ENCODE measurements at regions not wholly inside any gene's neighbourhood (a gene's known extent, or its start where the extent isn't known, plus 50 kb on each side); places are given as distances from the start of the nearest gene placed in this dataset.

DNA sequence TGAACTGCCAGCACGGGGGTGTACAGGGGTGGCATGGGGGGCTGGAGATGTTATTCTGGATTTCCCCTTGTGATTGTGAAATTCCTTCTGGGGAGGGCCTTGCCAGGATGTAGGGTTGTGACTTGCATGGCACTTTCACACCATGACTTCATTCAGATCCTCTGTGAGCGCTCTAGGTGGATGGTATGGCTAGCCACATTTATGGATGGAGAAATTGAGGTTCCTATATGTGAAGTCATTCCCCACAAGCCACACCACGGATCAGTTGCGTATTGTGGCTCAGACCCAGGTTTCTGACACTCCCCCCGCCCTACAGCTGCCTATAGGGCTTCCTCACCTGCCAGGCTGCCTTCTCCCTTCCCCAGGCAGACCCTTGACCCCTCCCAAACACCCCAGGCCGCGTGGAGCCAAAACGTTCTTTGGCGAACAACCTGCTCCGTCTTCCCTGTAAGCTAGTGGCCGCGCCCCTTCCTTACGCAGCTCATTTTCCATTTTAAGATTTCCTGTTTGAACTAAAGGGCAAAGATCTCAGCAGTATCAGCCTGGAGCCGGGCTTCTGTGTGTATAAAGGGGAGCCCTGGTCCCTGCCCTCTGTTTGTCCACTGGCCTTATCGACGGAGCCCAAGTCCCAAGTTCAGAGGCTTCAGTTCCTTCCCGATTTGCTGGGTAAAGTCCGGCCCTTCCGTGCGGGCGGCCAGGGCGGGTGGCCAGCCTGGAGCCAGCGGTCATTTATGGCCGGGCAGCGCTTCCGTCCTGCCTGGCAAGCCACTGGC, 97.8 kb upstream of the KLF4 start (continued):
- TF ChIP-seq GABPB1 (CRISPR knock-in tag; IDR thresholded peaks at IDR 0.05) (peak; percentile 65; the same call in 1 of the 2 replicates), MAFG (CRISPR knock-in tag; IDR thresholded peaks at IDR 0.05) (no peak), MYNN (CRISPR knock-in tag; IDR thresholded peaks at IDR 0.05; ENCODE audit: low read depth) (no peak), NCOR1 (IDR thresholded peaks at IDR 0.05; ENCODE audit: borderline replicate concordance, low read length) (no peak), ZNF83 (CRISPR knock-in tag; IDR thresholded peaks at IDR 0.05; ENCODE audit: borderline replicate concordance) (no peak), HDAC2 (CRISPR knock-in tag; IDR thresholded peaks at IDR 0.05) (0 out of 2 replicates have a peak, but pooled peaks have one; percentile 10), THYN1 (CRISPR knock-in tag; IDR thresholded peaks at IDR 0.05; ENCODE audit: borderline replicate concordance, low read depth) (no peak), ZSCAN22 (CRISPR knock-in tag; IDR thresholded peaks at IDR 0.05) (no peak), ZNF510 (CRISPR knock-in tag; IDR thresholded peaks at IDR 0.05; ENCODE audit: low read depth) (no peak)
- TF ChIP-seq, protein P1, sequence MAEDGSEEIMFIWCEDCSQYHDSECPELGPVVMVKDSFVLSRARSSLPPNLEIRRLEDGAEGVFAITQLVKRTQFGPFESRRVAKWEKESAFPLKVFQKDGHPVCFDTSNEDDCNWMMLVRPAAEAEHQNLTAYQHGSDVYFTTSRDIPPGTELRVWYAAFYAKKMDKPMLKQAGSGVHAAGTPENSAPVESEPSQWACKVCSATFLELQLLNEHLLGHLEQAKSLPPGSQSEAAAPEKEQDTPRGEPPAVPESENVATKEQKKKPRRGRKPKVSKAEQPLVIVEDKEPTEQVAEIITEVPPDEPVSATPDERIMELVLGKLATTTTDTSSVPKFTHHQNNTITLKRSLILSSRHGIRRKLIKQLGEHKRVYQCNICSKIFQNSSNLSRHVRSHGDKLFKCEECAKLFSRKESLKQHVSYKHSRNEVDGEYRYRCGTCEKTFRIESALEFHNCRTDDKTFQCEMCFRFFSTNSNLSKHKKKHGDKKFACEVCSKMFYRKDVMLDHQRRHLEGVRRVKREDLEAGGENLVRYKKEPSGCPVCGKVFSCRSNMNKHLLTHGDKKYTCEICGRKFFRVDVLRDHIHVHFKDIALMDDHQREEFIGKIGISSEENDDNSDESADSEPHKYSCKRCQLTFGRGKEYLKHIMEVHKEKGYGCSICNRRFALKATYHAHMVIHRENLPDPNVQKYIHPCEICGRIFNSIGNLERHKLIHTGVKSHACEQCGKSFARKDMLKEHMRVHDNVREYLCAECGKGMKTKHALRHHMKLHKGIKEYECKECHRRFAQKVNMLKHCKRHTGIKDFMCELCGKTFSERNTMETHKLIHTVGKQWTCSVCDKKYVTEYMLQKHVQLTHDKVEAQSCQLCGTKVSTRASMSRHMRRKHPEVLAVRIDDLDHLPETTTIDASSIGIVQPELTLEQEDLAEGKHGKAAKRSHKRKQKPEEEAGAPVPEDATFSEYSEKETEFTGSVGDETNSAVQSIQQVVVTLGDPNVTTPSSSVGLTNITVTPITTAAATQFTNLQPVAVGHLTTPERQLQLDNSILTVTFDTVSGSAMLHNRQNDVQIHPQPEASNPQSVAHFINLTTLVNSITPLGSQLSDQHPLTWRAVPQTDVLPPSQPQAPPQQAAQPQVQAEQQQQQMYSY (CRISPR knock-in tag; IDR thresholded peaks at IDR 0.05): no peak
- TF ChIP-seq, protein P2, sequence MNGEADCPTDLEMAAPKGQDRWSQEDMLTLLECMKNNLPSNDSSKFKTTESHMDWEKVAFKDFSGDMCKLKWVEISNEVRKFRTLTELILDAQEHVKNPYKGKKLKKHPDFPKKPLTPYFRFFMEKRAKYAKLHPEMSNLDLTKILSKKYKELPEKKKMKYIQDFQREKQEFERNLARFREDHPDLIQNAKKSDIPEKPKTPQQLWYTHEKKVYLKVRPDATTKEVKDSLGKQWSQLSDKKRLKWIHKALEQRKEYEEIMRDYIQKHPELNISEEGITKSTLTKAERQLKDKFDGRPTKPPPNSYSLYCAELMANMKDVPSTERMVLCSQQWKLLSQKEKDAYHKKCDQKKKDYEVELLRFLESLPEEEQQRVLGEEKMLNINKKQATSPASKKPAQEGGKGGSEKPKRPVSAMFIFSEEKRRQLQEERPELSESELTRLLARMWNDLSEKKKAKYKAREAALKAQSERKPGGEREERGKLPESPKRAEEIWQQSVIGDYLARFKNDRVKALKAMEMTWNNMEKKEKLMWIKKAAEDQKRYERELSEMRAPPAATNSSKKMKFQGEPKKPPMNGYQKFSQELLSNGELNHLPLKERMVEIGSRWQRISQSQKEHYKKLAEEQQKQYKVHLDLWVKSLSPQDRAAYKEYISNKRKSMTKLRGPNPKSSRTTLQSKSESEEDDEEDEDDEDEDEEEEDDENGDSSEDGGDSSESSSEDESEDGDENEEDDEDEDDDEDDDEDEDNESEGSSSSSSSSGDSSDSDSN (CRISPR knock-in tag; IDR thresholded peaks at IDR 0.05): peak; percentile 40
- TF ChIP-seq, protein P3, sequence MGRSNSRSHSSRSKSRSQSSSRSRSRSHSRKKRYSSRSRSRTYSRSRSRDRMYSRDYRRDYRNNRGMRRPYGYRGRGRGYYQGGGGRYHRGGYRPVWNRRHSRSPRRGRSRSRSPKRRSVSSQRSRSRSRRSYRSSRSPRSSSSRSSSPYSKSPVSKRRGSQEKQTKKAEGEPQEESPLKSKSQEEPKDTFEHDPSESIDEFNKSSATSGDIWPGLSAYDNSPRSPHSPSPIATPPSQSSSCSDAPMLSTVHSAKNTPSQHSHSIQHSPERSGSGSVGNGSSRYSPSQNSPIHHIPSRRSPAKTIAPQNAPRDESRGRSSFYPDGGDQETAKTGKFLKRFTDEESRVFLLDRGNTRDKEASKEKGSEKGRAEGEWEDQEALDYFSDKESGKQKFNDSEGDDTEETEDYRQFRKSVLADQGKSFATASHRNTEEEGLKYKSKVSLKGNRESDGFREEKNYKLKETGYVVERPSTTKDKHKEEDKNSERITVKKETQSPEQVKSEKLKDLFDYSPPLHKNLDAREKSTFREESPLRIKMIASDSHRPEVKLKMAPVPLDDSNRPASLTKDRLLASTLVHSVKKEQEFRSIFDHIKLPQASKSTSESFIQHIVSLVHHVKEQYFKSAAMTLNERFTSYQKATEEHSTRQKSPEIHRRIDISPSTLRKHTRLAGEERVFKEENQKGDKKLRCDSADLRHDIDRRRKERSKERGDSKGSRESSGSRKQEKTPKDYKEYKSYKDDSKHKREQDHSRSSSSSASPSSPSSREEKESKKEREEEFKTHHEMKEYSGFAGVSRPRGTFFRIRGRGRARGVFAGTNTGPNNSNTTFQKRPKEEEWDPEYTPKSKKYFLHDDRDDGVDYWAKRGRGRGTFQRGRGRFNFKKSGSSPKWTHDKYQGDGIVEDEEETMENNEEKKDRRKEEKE (IDR thresholded peaks at IDR 0.05): no peak
- TF ChIP-seq, protein P4, sequence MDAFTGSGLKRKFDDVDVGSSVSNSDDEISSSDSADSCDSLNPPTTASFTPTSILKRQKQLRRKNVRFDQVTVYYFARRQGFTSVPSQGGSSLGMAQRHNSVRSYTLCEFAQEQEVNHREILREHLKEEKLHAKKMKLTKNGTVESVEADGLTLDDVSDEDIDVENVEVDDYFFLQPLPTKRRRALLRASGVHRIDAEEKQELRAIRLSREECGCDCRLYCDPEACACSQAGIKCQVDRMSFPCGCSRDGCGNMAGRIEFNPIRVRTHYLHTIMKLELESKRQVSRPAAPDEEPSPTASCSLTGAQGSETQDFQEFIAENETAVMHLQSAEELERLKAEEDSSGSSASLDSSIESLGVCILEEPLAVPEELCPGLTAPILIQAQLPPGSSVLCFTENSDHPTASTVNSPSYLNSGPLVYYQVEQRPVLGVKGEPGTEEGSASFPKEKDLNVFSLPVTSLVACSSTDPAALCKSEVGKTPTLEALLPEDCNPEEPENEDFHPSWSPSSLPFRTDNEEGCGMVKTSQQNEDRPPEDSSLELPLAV (CRISPR knock-in tag; conservative IDR thresholded peaks at IDR 0.05; ENCODE audit: low read depth): no peak
- TF ChIP-seq, protein P5, sequence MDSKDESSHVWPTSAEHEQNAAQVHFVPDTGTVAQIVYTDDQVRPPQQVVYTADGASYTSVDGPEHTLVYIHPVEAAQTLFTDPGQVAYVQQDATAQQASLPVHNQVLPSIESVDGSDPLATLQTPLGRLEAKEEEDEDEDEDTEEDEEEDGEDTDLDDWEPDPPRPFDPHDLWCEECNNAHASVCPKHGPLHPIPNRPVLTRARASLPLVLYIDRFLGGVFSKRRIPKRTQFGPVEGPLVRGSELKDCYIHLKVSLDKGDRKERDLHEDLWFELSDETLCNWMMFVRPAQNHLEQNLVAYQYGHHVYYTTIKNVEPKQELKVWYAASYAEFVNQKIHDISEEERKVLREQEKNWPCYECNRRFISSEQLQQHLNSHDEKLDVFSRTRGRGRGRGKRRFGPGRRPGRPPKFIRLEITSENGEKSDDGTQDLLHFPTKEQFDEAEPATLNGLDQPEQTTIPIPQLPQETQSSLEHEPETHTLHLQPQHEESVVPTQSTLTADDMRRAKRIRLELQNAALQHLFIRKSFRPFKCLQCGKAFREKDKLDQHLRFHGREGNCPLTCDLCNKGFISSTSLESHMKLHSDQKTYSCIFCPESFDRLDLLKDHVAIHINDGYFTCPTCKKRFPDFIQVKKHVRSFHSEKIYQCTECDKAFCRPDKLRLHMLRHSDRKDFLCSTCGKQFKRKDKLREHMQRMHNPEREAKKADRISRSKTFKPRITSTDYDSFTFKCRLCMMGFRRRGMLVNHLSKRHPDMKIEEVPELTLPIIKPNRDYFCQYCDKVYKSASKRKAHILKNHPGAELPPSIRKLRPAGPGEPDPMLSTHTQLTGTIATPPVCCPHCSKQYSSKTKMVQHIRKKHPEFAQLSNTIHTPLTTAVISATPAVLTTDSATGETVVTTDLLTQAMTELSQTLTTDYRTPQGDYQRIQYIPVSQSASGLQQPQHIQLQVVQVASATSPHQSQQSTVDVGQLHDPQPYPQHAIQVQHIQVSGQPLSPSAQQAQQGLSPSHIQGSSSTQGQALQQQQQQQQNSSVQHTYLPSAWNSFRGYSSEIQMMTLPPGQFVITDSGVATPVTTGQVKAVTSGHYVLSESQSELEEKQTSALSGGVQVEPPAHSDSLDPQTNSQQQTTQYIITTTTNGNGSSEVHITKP (CRISPR knock-in tag; IDR thresholded peaks at IDR 0.05; ENCODE audit: low read depth): no peak

Data from HepG2 (cell line).